WTC11 (cell line): ENCODE measurements at regions not wholly inside any gene's neighbourhood (a gene's known extent, or its start where the extent isn't known, plus 50 kb on each side); places are given as distances from the start of the nearest gene placed in this dataset.

Experiments
- ATAC-seq: fragments of 200-7000 bp; cut with Tn5 transposase; 2 replicates; pipeline ENCODE4 v1.10.0; 2021; ENCODE audit warnings: mild to moderate bottlenecking, moderate library complexity
- CTCF ChIA-PET: fragments of 300-600 bp; sonication (Branson Sonifier 250); formaldehyde crosslinking; loops from one replicate; lab custom pipeline; 2021; ENCODE audit warnings: antibody characterized with exemption; lab: Charles Lee
- POLR2A ChIA-PET: fragments of 350-600 bp; sonication (Branson Sonifier 250); formaldehyde crosslinking; loops from one replicate; lab custom pipeline; 2021; ENCODE audit warnings: antibody characterized with exemption; lab: Charles Lee
- DNase-seq: peaks from one replicate; pipeline ENCODE4 v3.0.0; 2021; ENCODE audit warnings: low spot score
- H3K27ac Mint-ChIP-seq: 2 replicates; pipeline ENCODE4 v1.8.0; 2021; ENCODE audit warnings: mixed read lengths
- H3K27me3 Mint-ChIP-seq: 2 replicates; pipeline ENCODE4 v1.8.0; 2021; ENCODE audit warnings: low read depth, mild to moderate bottlenecking, moderate library complexity, mixed read lengths
- H3K36me3 Mint-ChIP-seq: 2 replicates; pipeline ENCODE4 v1.8.0; 2021; ENCODE audit warnings: mixed read lengths
- H3K4me1 Mint-ChIP-seq: 2 replicates; pipeline ENCODE4 v1.8.0; 2022; ENCODE audit warnings: mixed read lengths
- H3K4me3 Mint-ChIP-seq: 2 replicates; pipeline ENCODE4 v1.8.0; 2021; ENCODE audit warnings: mild to moderate bottlenecking, moderate library complexity, mixed read lengths
- H3K9me3 Mint-ChIP-seq: 2 replicates; pipeline ENCODE4 v1.8.0; 2021; ENCODE audit warnings: mixed read lengths
- CREM ChIP-seq: sonication (generic); formaldehyde crosslinking; IDR thresholded peaks from 2 replicates; pipeline ENCODE4 v1.8.1; 2022; ENCODE audit warnings: mild to moderate bottlenecking, missing genetic modification reagents, moderate library complexity
- ELF4 ChIP-seq: sonication (generic); formaldehyde crosslinking; IDR thresholded peaks from 2 replicates; pipeline ENCODE4 v1.8.1; 2022; ENCODE audit warnings: low read depth, mild to moderate bottlenecking, moderate library complexity, missing genetic modification reagents
- FOXJ3 ChIP-seq: sonication (generic); formaldehyde crosslinking; IDR thresholded peaks from 2 replicates; pipeline ENCODE4 v1.9.0; 2021; ENCODE audit warnings: missing genetic modification reagents, mild to moderate bottlenecking, borderline replicate concordance
- GABPB1 ChIP-seq: sonication (generic); formaldehyde crosslinking; IDR thresholded peaks from 2 replicates; pipeline ENCODE4 v1.8.1; 2023; ENCODE audit warnings: mild to moderate bottlenecking, missing genetic modification reagents
- HMGA2 ChIP-seq: fragments of 250-450 bp; sonication (Bioruptor Pico); IDR thresholded peaks from 2 replicates; pipeline ENCODE4 v1.4.0; 2021; ENCODE audit warnings: mild to moderate bottlenecking, moderate library complexity
- JAZF1 ChIP-seq: fragments of 250-450 bp; sonication (Bioruptor Pico); IDR thresholded peaks from 2 replicates; pipeline ENCODE4 v1.9.0; 2021; ENCODE audit warnings: moderate library complexity, mild to moderate bottlenecking, inconsistent platforms
- KAT7 ChIP-seq: sonication (generic); formaldehyde crosslinking; IDR thresholded peaks from 2 replicates; pipeline ENCODE4 v1.8.1; 2023; ENCODE audit warnings: missing genetic modification reagents, mild to moderate bottlenecking, borderline replicate concordance
- MYBL2 ChIP-seq: sonication (generic); formaldehyde crosslinking; IDR thresholded peaks from 2 replicates; pipeline ENCODE4 v1.8.1; 2023; ENCODE audit warnings: mild to moderate bottlenecking, moderate library complexity, missing genetic modification reagents
- NFATC4 ChIP-seq: fragments of 250-450 bp; sonication (Bioruptor Pico); IDR thresholded peaks from 2 replicates; pipeline ENCODE4 v1.9.0; 2021; ENCODE audit warnings: mild to moderate bottlenecking
- OVOL2 ChIP-seq: fragments of 250-450 bp; sonication (Bioruptor Pico); IDR thresholded peaks from 2 replicates; pipeline ENCODE4 v1.9.0; 2021; ENCODE audit warnings: mild to moderate bottlenecking, borderline replicate concordance
- PRRX2 ChIP-seq: fragments of 250-450 bp; sonication (Bioruptor Pico); IDR thresholded peaks from 2 replicates; pipeline ENCODE4 v1.8.0; 2021; ENCODE audit warnings: mild to moderate bottlenecking
- TCF7 ChIP-seq: sonication (generic); formaldehyde crosslinking; IDR thresholded peaks from 2 replicates; pipeline ENCODE4 v1.8.0; 2022; ENCODE audit warnings: mild to moderate bottlenecking, low read depth, missing genetic modification reagents, moderate library complexity
- ZNF121 ChIP-seq: sonication (generic); formaldehyde crosslinking; IDR thresholded peaks from 2 replicates; pipeline ENCODE4 v1.8.0; 2023; ENCODE audit warnings: missing genetic modification reagents
- ZNF138 ChIP-seq: sonication (generic); formaldehyde crosslinking; conservative IDR thresholded peaks from 2 replicates; pipeline ENCODE4 v1.8.1; 2022; ENCODE audit warnings: mild to moderate bottlenecking, moderate library complexity, missing genetic modification reagents
- ZNF219 ChIP-seq: sonication (generic); formaldehyde crosslinking; IDR thresholded peaks from 2 replicates; pipeline ENCODE4 v1.8.0; 2023; ENCODE audit warnings: missing genetic modification reagents, mild to moderate bottlenecking, borderline replicate concordance
- ZNF263 ChIP-seq: sonication (generic); formaldehyde crosslinking; IDR thresholded peaks from 2 replicates; pipeline ENCODE4 v1.8.1; 2022; ENCODE audit warnings: low read depth, mild to moderate bottlenecking, moderate library complexity, missing genetic modification reagents
- ZNF396 ChIP-seq: fragments of 250-450 bp; sonication (Bioruptor Pico); IDR thresholded peaks from 2 replicates; pipeline ENCODE4 v1.8.0; 2021; ENCODE audit warnings: mild to moderate bottlenecking, moderate library complexity, borderline replicate concordance
- TF ChIP-seq, protein P1 (sequence below): fragments of 200-600 bp; IDR thresholded peaks from 2 replicates; pipeline ENCODE4 v1.8.0; 2022; ENCODE audit warnings: antibody characterized with exemption
- TF ChIP-seq, protein P2 (sequence below): fragments of 250-450 bp; sonication (Bioruptor Pico); IDR thresholded peaks from 2 replicates; pipeline ENCODE4 v1.9.0; 2021; ENCODE audit warnings: mild to moderate bottlenecking
- TF ChIP-seq, protein P3 (sequence below): fragments of 250-450 bp; sonication (Bioruptor Pico); IDR thresholded peaks from 2 replicates; pipeline ENCODE4 v1.8.0; 2021; ENCODE audit warnings: mild to moderate bottlenecking
- TF ChIP-seq, protein P4 (sequence below): sonication (generic); formaldehyde crosslinking; IDR thresholded peaks from 2 replicates; pipeline ENCODE4 v1.8.0; 2022; ENCODE audit warnings: mild to moderate bottlenecking, missing genetic modification reagents

DNA sequence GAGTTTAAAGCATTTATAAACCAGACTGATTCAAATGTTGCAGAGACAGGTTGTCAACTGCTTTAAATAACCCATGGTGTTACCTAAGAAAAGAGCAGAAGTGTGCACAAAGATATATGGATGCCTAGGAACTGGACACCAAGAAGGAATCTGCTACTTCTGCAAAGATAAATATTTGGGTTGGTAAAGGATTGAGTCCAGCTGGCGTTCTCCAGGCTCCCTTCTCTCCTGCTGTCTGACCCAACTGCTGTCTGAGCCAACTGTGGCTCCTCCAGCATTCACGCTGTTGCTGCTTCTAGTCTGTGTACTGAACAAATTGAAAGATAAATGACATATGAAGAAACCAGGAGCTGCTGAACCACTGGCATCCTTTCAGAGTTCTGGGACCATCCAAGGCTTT, 1167.8 kb upstream of the PRKX start:
- no peak overlapping the region for H3K27ac Mint-ChIP-seq
- no peak for TF ChIP-seq ZNF219
- TF ChIP-seq ZNF396 (CRISPR knock-in tag): no peak
- TF ChIP-seq ZNF121 (CRISPR knock-in tag): no peak
- TF ChIP-seq, protein P1, sequence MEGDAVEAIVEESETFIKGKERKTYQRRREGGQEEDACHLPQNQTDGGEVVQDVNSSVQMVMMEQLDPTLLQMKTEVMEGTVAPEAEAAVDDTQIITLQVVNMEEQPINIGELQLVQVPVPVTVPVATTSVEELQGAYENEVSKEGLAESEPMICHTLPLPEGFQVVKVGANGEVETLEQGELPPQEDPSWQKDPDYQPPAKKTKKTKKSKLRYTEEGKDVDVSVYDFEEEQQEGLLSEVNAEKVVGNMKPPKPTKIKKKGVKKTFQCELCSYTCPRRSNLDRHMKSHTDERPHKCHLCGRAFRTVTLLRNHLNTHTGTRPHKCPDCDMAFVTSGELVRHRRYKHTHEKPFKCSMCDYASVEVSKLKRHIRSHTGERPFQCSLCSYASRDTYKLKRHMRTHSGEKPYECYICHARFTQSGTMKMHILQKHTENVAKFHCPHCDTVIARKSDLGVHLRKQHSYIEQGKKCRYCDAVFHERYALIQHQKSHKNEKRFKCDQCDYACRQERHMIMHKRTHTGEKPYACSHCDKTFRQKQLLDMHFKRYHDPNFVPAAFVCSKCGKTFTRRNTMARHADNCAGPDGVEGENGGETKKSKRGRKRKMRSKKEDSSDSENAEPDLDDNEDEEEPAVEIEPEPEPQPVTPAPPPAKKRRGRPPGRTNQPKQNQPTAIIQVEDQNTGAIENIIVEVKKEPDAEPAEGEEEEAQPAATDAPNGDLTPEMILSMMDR: no peak
- no peak for TF ChIP-seq CREM (CRISPR knock-in tag)
- TF ChIP-seq ZNF263 (CRISPR knock-in tag): no peak
- TF ChIP-seq PRRX2 (CRISPR knock-in tag): no peak
- no peak for TF ChIP-seq KAT7 (CRISPR knock-in tag)
- TF ChIP-seq, protein P2, sequence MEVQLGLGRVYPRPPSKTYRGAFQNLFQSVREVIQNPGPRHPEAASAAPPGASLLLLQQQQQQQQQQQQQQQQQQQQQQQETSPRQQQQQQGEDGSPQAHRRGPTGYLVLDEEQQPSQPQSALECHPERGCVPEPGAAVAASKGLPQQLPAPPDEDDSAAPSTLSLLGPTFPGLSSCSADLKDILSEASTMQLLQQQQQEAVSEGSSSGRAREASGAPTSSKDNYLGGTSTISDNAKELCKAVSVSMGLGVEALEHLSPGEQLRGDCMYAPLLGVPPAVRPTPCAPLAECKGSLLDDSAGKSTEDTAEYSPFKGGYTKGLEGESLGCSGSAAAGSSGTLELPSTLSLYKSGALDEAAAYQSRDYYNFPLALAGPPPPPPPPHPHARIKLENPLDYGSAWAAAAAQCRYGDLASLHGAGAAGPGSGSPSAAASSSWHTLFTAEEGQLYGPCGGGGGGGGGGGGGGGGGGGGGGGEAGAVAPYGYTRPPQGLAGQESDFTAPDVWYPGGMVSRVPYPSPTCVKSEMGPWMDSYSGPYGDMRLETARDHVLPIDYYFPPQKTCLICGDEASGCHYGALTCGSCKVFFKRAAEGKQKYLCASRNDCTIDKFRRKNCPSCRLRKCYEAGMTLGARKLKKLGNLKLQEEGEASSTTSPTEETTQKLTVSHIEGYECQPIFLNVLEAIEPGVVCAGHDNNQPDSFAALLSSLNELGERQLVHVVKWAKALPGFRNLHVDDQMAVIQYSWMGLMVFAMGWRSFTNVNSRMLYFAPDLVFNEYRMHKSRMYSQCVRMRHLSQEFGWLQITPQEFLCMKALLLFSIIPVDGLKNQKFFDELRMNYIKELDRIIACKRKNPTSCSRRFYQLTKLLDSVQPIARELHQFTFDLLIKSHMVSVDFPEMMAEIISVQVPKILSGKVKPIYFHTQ: no peak
- TF ChIP-seq TCF7 (CRISPR knock-in tag): no peak
- TF ChIP-seq NFATC4: no peak
- TF ChIP-seq FOXJ3: no peak
- TF ChIP-seq, all 79 proteins: peak for 0
- Mint-ChIP-seq H3K9me3 (peaks cover 9% of the 10 kb centered on the region), H3K4me1 (no peaks in the 10 kb centered on the region), H3K4me3 (no peak overlapping the region), H3K36me3 (peaks cover 8% of the 10 kb centered on the region), H3K27me3 (no peaks in the 10 kb centered on the region)
- no peak for ATAC-seq
- POLR2A ChIA-PET: no interaction called here
- no peak for DNase-seq
- CTCF ChIA-PET: no interaction called here

DNA sequence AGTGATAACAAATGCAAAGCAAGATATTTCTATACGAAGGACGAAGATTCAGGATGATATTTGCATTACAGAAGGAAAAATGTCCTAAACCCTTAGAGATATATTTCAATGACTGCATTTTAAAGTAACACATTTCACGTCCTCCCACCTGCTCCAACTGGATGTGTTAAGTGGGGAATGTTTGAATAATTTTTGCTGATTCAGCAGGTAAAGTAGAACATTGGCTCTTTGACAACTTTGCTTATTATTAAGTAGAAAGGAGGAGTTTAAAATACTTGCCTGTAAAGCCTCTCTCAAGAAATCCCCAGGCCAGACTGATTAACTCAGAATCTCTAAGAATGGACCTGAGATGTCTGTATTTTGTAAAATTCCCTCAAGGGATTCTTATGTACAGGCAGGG, 1165.2 kb upstream of the PRKX start:
- TF ChIP-seq ELF4 (no peak), ZNF138 (CRISPR knock-in tag) (no peak)

DNA sequence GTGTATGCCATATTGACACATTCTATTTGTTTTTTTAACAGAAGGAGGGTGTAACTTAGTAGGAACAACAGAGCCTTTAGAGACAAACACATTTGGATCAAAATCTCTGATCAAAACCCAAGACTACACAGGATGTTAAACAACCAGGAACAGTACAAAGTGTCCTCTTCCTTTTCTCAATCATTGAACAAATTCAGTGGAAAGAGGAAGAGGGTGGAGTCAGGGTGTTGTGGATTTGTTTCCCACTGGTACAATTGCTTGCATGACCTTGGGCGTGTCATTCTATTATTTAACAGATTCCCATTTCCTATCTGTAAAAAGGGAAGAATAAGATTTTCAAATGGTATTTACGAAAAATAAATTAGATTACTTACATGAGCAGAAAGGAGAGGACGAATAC, 1162.8 kb upstream of the PRKX start:
- no peaks in the 10 kb centered on the region for H3K27me3 Mint-ChIP-seq
- no peak overlapping the region for H3K27ac Mint-ChIP-seq

More for the DNA sequence above, 1165.2 kb upstream of the PRKX start:
- peaks cover 9% of the 10 kb centered on the region for H3K9me3 Mint-ChIP-seq
- no peaks in the 10 kb centered on the region for H3K4me1 Mint-ChIP-seq
- H3K36me3 Mint-ChIP-seq: peaks cover 8% of the 10 kb centered on the region
- H3K27me3 Mint-ChIP-seq: no peaks in the 10 kb centered on the region
- POLR2A ChIA-PET: no interaction called here
- CTCF ChIA-PET: no interaction called here
- no peak for DNase-seq
- no peak for ATAC-seq
- no peak overlapping the region for H3K4me3 Mint-ChIP-seq
- no peak overlapping the region for H3K27ac Mint-ChIP-seq

More for the DNA sequence above, 1162.8 kb upstream of the PRKX start:
- DNase-seq (no peak), ATAC-seq (no peak)
- POLR2A ChIA-PET: no interaction called here
- H3K4me3 Mint-ChIP-seq: no peak overlapping the region
- H3K36me3 Mint-ChIP-seq: peaks cover 8% of the 10 kb centered on the region
- TF ChIP-seq MYBL2 (CRISPR knock-in tag) (no peak), GABPB1 (CRISPR knock-in tag) (no peak), JAZF1 (CRISPR knock-in tag) (no peak), OVOL2 (no peak), HMGA2 (CRISPR knock-in tag) (no peak)
- TF ChIP-seq, protein P3, sequence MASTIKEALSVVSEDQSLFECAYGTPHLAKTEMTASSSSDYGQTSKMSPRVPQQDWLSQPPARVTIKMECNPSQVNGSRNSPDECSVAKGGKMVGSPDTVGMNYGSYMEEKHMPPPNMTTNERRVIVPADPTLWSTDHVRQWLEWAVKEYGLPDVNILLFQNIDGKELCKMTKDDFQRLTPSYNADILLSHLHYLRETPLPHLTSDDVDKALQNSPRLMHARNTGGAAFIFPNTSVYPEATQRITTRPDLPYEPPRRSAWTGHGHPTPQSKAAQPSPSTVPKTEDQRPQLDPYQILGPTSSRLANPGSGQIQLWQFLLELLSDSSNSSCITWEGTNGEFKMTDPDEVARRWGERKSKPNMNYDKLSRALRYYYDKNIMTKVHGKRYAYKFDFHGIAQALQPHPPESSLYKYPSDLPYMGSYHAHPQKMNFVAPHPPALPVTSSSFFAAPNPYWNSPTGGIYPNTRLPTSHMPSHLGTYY (CRISPR knock-in tag): no peak
- TF ChIP-seq, protein P4, sequence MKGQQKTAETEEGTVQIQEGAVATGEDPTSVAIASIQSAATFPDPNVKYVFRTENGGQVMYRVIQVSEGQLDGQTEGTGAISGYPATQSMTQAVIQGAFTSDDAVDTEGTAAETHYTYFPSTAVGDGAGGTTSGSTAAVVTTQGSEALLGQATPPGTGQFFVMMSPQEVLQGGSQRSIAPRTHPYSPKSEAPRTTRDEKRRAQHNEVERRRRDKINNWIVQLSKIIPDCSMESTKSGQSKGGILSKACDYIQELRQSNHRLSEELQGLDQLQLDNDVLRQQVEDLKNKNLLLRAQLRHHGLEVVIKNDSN (CRISPR knock-in tag): no peak
- CTCF ChIA-PET: no interaction called here
- H3K9me3 Mint-ChIP-seq: peaks cover 9% of the 10 kb centered on the region
- H3K4me1 Mint-ChIP-seq: no peaks in the 10 kb centered on the region
